ENCODE measurements at regions not wholly inside any gene's neighbourhood (a gene's known extent, or its start where the extent isn't known, plus 50 kb on each side); places are given as distances from the start of the nearest gene placed in this dataset.

DNA sequence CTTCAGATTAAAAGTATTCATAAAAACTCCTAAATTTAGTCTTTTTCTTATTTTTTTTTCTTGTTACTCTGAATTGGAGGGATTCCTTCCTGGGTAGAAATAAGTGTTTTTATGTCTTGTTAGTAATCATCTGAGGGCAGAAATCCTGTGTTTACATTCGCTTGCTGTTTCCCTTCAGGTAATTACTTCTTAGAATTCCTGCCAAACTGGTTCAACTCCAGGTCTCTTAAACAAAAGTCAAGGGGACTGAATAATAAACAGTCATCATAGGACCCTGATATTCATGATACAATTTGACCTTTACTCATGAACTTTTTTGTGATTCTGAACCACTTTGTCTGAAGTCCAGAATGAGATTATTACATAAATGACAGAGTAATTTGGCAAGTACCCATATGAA lies 843.9 kb downstream of the FLRT2 start:
- no peak overlapping the region for H3K4me3 ChIP-seq
- no peak overlapping the region for H3K27ac ChIP-seq (replicated peaks in 1 of 4)
- no peaks in the 10 kb centered on the region for H3K27me3 ChIP-seq
- H3K36me3 ChIP-seq: no peaks in the 10 kb centered on the region
- no peaks in the 10 kb centered on the region for H3K9me3 ChIP-seq
- intact Hi-C loops (cut with DNase I): no loop called here
- WGBS: 95% methylated on average over 1 of the region's 1 CpG
- no peak for TF ChIP-seq EP300 (IDR thresholded peaks at IDR 0.05)
- no peak for TF ChIP-seq POLR2A (IDR thresholded peaks at IDR 0.05; ENCODE audit: low read depth)
- no peak for TF ChIP-seq POLR2AphosphoS5 (IDR thresholded peaks at IDR 0.05)
- TF ChIP-seq, protein P1, sequence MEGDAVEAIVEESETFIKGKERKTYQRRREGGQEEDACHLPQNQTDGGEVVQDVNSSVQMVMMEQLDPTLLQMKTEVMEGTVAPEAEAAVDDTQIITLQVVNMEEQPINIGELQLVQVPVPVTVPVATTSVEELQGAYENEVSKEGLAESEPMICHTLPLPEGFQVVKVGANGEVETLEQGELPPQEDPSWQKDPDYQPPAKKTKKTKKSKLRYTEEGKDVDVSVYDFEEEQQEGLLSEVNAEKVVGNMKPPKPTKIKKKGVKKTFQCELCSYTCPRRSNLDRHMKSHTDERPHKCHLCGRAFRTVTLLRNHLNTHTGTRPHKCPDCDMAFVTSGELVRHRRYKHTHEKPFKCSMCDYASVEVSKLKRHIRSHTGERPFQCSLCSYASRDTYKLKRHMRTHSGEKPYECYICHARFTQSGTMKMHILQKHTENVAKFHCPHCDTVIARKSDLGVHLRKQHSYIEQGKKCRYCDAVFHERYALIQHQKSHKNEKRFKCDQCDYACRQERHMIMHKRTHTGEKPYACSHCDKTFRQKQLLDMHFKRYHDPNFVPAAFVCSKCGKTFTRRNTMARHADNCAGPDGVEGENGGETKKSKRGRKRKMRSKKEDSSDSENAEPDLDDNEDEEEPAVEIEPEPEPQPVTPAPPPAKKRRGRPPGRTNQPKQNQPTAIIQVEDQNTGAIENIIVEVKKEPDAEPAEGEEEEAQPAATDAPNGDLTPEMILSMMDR (IDR thresholded peaks at IDR 0.05): no peak
- no peaks in the 10 kb centered on the region for H3K4me1 ChIP-seq
- DNase-seq (ENCODE audit: extremely low spot score): no peak

DNA sequence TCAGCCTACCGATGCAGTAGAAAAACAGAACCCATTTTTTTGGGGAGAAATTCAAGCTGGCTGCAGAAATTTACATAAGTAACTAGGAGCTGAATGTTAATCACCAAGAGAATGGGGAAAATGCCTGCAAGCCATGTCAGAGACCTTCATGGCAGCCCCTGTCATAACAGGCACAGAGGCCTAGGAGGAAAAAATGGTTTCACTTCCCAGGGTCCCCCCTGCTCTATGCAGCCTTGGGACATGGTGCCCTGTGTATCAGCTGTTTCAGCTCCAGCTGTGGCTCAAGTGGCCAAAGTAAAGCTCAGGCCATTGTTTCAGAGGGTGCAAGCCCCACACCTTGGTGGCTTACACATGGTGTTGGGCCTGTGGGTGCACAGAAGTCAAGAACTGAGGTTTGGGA lies 842.5 kb downstream of the FLRT2 start:
- Histone ChIP-seq H3K27ac (replicated peaks in 1 of 4) (no peak overlapping the region), H3K4me3 (no peak overlapping the region), H3K36me3 (no peaks in the 10 kb centered on the region), H3K4me1 (no peaks in the 10 kb centered on the region), H3K27me3 (no peaks in the 10 kb centered on the region), H3K9me3 (no peaks in the 10 kb centered on the region)
- intact Hi-C loops (cut with DNase I): no loop called here
- TF ChIP-seq, protein P1 (IDR thresholded peaks at IDR 0.05): no peak
- no peak for TF ChIP-seq EP300 (IDR thresholded peaks at IDR 0.05)
- TF ChIP-seq POLR2A (IDR thresholded peaks at IDR 0.05; ENCODE audit: low read depth): no peak
- TF ChIP-seq POLR2AphosphoS5 (IDR thresholded peaks at IDR 0.05): no peak
- DNase-seq (ENCODE audit: extremely low spot score): no peak
- WGBS: 91% methylated on average over 1 of the region's 1 CpG

DNA sequence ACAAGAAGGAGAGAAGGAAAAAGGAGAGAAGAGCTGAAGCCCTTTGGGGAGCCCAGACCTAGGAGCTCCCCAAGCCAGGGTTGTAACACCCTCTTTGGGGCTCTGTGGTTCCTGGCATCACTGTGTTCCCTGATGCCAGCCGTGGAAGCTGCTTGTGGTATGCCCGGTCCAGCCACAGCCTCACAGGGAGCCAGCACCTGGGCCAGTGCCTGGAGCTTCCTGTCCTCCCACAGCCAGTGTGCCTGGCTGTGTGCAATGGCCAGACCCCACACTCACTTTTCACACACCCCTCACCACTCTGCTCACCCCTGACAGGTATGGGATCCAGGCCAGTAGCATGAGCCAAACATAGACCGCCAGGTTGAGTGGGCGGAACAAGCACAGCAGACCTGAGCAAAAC lies 834.7 kb downstream of the FLRT2 start:
- Histone ChIP-seq H3K27ac (replicated peaks in 1 of 4) (no peak overlapping the region), H3K36me3 (no peaks in the 10 kb centered on the region), H3K27me3 (no peaks in the 10 kb centered on the region), H3K9me3 (no peaks in the 10 kb centered on the region), H3K4me3 (no peak overlapping the region), H3K4me1 (no peaks in the 10 kb centered on the region)
- TF ChIP-seq POLR2AphosphoS5 (IDR thresholded peaks at IDR 0.05): no peak
- no peak for TF ChIP-seq EP300 (IDR thresholded peaks at IDR 0.05)
- no peak for TF ChIP-seq POLR2A (IDR thresholded peaks at IDR 0.05; ENCODE audit: low read depth)
- TF ChIP-seq, protein P1 (IDR thresholded peaks at IDR 0.05): no peak
- intact Hi-C loops (cut with DNase I): no loop called here
- WGBS: 89% methylated on average over 4 of the region's 4 CpGs
- DNase-seq (ENCODE audit: extremely low spot score): no peak

GRCh38 chr14:86363576-86363975 lies 833.6 kb downstream of the FLRT2 start:
- no peak for TF ChIP-seq EP300 (IDR thresholded peaks at IDR 0.05)
- no peak for TF ChIP-seq POLR2AphosphoS5 (IDR thresholded peaks at IDR 0.05)
- TF ChIP-seq POLR2A (IDR thresholded peaks at IDR 0.05; ENCODE audit: low read depth): no peak
- TF ChIP-seq, protein P1 (IDR thresholded peaks at IDR 0.05): no peak
- no CpG with 5 or more reads among the region's 1 CpG for WGBS
- DNase-seq (ENCODE audit: extremely low spot score): no peak
- H3K36me3 ChIP-seq: no peaks in the 10 kb centered on the region
- no peaks in the 10 kb centered on the region for H3K4me1 ChIP-seq
- H3K27me3 ChIP-seq: no peaks in the 10 kb centered on the region
- no peaks in the 10 kb centered on the region for H3K9me3 ChIP-seq
- intact Hi-C loops (cut with DNase I): no loop called here
- H3K4me3 ChIP-seq: no peak overlapping the region
- no peak overlapping the region for H3K27ac ChIP-seq (replicated peaks in 1 of 4)

DNA sequence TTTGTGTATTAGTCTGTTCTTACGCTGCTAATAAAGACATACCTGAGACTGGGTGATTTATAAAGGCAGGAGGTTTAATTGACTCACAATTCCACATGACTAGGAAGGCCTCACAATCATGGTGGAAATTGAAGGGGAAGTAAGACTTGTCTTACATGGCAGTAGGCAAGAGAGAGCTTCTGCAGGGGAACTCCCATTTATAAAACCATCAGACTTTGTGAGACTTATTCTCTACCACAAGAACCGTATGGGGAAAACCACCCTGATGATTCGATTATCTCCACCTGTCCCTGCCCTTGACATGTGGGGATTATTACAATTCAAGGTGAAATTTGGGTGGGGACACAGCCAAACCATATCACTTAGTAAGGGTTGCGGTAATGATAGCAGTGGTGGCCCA lies 833.1 kb downstream of the FLRT2 start:
- 95% methylated on average over 4 of the region's 4 CpGs for WGBS
- no peak overlapping the region for H3K4me3 ChIP-seq
- no peaks in the 10 kb centered on the region for H3K9me3 ChIP-seq
- no peak for DNase-seq (ENCODE audit: extremely low spot score)
- no peaks in the 10 kb centered on the region for H3K36me3 ChIP-seq
- H3K4me1 ChIP-seq: no peaks in the 10 kb centered on the region
- TF ChIP-seq, protein P1 (IDR thresholded peaks at IDR 0.05): no peak
- no peak for TF ChIP-seq EP300 (IDR thresholded peaks at IDR 0.05)
- no peak for TF ChIP-seq POLR2AphosphoS5 (IDR thresholded peaks at IDR 0.05)
- no peak for TF ChIP-seq POLR2A (IDR thresholded peaks at IDR 0.05; ENCODE audit: low read depth)
- no peaks in the 10 kb centered on the region for H3K27me3 ChIP-seq
- no peak overlapping the region for H3K27ac ChIP-seq (replicated peaks in 1 of 4)
- intact Hi-C loops (cut with DNase I): no loop called here
